ENCODE measurements at regions not wholly inside any gene's neighbourhood (a gene's known extent, or its start where the extent isn't known, plus 50 kb on each side); places are given as distances from the start of the nearest gene placed in this dataset.
"Not testable (repeated sequence)": the region's sequence is repeated elsewhere in the genome, so short reads cannot be mapped to it uniquely, and the experiment has no call there.

DNA sequence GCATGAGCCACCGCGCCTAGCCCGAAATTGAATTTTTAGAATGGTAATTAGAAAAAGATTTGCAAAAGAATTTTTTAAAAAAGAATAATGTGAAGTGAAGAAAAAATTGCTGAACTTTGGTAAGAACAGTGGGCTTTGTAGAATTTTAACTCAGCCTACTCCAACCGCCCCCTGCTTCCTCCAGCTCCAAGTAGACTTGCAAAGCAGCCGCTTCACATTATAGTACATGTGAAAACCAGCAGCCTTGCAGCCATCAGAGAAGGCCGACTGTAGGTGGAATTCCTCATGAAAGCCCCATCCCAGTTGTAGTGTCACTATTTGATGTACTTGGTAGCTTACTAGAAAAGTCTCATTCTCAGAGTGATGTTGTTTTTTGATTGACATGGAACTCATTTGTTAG lies 835.6 kb downstream of the TBC1D32 start:
- no peak for DNase-seq (ENCODE audit: low read depth)

DNA sequence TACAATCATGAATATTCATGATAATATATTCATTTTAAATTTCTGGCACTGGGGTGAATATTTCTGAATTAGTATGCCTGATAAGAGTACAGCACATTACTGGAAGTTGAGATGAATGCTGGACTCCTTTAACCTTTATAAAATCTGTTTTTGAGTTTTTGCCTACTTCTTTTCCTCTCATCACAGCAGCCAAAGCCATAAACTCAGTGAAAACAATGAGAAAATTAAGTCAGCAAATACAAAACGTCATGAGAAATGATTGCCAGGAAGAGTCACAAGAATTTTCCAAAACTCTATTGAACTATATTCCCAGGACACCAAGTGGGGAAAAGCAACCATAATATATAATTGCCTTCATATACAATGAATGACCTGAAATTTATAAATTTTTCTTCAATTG lies 837.6 kb downstream of the TBC1D32 start:
- no peak for DNase-seq (ENCODE audit: low read depth)

DNA sequence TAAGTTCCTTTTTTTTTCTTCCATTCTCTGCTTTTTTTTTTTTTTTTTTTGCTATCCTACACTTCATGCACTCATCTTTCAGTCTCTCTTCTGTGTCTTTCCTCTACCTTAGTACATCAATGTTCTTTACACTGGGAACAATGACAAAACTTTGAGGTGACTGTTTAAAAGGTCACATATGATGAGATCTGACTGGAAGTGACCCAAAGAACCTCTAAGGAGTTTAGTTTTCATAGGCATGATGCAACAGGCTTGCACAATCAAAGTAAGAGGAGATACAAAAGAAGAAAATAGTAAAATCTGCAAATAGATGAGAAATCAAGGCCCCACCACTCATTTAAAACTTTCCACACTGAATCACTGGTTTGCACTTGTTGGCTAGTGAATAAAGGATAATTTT lies 840.8 kb downstream of the TBC1D32 start:
- no peak for DNase-seq (ENCODE audit: low read depth)

DNA sequence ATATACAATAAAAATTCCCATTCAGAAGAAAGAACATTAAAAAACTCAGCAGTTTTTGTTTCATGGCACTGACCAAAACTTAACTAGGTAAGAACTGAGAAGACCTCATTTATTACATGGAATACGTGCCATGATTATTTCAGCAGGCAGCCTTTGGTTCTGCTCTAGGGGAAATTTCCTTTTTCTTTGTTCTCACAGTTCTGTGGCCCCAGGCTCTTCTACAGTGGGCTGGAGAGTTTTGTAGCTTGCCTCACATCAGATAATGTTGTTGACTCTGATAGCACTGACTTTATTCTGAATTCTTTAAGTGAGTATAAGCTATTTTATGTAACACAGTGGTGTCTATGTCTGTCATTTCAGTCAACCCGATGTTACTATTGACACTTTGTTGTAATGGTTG lies 844.3 kb downstream of the TBC1D32 start:
- DNase-seq (ENCODE audit: low read depth), result no peak

DNA sequence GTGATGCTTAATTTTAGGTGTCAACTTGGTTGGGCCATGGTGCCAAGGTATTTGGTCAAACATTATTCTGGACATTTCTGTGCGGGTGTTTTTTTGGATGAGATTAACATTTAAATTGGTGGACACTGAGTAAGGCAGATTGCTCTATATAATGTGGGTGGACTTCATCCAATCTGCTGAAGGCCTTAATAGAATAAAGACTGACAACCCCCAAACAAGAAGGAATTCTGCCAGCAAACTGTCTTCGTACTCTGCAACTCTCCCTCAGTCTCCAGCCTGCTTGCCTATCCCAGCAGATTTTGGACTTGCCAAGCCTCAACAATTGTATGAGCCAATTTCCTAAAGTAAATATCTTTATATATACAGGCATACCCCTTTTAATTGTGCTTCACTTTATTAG lies 850.1 kb downstream of the TBC1D32 start:
- DNase-seq (ENCODE audit: low read depth), result no peak

DNA sequence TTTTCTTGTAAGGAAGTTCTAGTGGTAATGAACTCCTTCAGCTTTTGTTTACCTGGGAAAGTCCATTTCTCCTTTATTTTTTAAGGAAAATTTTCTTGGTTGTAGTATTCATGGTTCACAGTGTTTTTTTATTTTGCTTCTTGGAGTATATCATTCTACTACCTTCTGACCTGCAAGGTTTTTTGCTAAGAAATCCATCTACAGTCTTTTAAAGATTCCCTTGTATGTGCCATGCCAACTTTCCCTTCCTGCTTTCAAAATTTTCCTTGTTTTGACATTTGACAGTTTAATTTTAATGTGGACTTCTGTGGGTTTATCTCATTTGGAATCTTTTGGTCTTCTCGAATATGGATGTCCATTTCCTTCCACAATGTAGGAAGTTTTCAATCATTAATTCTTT lies 855.6 kb downstream of the TBC1D32 start:
- DNase-seq (ENCODE audit: low read depth), result no peak

DNA sequence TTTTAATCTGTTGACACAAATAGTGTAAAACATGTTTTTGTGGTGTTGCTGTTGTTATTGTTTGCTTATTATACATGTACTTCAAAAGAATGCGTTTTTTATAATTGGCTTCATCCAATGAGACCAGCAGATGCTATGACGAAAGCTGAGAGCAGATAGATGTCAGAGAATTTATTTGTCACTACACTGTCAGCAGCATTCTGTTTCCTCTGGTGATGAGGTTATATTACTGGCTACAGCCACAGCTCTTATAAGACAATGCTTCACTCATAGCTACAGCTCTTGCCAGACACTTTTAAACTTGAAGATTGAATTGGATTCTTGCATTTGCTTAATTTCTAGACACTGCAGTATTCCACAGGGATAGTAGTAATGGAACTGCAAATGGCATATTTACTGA lies 860.5 kb downstream of the TBC1D32 start:
- no peak for DNase-seq (ENCODE audit: low read depth)

DNA sequence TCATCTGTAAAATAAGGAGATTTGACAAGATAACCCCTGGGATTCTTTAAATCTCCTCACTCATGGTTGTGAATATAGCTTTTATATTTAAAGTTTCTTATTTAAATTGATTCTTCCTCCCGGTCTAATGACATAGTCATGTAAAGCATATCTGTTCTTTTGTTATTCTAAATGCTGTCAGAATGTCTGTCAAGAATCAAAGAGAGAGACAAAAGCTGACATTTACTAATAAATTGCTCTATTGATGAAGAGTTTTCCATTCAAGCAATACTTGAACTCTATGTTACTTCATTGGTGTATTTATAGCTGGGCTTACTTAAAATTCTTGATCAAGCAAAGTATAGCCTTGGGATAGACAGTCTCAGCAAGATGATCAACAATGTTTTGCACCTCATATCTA lies 865.8 kb downstream of the TBC1D32 start:
- no peak for DNase-seq (ENCODE audit: low read depth)

DNA sequence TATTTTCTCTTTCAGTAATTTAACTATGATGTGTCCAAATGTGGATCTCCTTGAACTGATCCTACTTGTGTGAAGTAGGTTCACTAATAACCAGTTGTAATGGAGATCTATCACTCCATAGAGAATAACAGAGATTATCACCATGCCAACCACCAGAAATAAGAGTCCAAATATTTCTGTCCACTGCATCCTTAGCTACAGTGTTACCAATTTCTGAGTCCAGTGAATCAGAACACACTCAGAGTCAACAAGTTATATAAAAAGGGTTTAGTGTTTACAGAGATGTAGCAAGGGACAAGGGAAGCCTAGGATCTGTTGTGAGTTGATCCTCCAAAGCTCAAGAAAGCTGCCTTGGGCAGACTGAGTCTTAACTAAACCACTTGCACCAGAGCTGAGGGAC lies 882.8 kb downstream of the TBC1D32 start:
- no peak for DNase-seq (ENCODE audit: low read depth)

DNA sequence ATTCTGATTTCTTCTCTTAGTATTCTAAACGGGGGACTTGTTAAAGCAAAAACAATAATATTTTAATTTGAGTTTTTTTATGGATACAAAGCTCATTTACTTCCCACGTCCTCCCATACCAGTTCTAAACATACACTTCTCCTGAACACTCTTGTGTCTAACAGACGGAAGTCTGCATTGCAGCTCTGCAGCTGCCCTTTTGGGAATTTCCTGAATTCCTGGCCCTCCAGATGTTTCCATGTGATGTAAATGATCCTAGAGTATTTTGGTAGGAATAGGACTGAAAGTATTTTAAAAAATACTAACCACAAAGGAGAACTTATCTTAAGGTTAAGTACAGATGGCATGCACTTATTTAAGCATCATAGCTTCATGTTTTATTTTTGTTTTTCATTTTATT lies 886.7 kb downstream of the TBC1D32 start:
- DNase-seq (ENCODE audit: low read depth), result no peak

DNA sequence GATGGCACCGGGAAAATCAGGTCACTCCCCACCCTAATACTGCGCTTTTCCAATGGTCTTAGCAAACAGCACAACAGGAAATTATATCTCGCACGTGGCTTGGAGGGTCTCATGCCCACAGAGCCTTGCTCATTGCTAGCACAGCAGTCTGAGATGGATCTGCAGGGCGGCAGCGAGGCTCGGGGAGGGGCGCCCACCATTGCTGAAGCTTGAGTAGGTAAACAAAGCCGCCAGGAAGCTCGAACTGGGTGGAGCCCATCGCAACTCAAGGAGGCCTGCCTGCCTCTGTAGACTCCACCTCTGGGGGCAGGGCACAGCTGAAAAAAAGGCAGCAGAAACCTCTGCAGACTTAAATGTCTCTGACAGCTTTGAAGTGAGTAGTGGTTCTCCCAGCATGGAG lies 901.4 kb downstream of the TBC1D32 start:
- DNase-seq (ENCODE audit: low read depth), result not testable (repeated sequence)

DNA sequence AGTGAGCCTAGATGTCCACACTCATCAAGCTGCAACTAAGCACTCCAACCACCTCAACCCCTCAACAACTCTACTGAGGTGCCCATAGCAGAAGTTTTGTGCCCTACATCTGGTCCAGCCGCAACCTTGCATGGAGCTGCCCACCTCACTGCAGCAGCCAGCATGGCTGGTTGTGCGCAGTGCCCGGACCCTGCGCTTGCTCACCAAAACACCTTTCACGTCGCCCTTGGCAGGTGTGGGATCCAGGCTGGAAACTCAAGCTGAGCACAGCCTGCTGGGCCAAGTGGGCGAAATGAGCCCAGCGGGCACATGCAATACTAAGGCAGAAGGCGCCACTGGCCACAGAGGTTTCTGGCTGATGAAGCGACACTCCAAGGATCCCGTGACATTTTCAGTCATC lies 902.4 kb downstream of the TBC1D32 start:
- DNase-seq (ENCODE audit: low read depth), result no peak

DNA sequence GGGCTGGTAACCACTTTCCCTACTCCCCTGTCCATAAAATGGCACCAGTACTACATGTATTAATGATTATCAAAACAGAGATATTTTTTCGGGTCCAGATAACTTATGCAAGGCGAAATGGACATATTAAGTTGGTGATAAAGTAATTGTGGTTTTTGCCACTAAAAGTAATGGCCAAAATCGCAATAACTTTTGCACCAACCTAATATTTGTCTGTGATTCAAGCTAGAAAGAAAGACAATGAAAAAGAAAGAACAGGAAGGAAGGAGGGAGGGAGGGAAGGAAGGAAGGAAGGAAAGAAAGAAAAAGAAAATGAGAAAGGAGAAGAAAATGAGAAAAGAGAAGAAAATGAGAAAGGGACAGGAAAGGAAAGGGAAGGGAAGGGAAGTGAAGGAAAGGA lies 922.9 kb downstream of the TBC1D32 start:
- no peak for DNase-seq (ENCODE audit: low read depth)

DNA sequence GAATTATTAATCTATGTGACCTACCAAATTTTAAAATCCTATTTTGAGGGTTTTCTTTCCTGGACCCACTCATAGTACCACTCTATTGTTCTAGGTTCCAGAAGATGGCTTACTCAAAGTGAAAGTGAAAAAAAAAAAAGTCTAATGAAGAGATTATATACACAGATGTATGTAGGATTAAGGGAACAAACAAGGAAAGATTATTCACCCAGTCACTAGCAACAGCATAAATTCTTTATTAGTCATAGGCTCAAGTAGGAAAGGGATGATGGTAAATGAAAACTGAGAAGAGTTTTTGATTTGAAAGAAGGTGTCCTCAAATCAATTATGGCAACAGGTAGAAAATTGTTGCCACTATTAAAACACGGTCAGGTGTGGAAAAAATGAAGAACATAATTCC lies 923.7 kb downstream of the TBC1D32 start:
- peak; percentile 0 for DNase-seq (ENCODE audit: low read depth)

DNA sequence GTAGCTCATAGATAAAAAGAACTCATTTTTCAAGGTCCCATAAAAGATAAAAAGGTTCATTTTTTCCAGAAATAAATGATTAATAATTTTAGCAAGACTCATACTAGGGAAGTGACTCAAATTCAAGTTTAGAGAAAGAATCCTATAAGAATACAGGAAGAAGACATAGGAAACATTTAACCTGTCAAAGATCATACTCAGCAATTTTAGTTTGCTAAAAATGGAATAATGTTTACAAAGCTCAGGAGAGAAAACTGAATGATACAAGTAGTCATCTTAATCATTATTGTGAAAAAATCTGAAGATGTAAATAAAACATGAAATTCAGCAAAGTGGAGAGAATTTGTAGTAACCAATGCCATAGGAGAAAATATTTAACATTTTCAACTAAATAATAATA lies 926.6 kb downstream of the TBC1D32 start:
- no peak for DNase-seq (ENCODE audit: low read depth)

DNA sequence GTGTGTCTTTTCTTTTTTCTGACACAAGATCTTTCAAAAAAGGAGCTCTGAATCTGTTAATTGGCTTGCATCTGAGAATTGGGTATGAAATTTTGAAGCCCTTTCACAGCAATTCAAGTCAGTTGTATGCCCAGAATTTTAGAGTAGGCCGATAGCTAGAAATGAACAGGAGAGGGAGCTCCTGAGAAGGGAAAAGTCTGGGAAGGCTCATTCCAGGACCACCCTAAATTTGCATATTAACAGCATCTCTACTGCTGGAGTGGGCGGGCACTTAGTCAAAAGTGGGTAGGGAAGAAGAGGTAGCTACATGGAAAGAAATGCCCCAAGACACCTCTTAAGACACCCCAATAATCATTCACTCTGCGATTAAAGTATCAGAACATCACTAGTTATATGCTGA lies 928.3 kb downstream of the TBC1D32 start:
- DNase-seq (ENCODE audit: low read depth), result no peak

DNA sequence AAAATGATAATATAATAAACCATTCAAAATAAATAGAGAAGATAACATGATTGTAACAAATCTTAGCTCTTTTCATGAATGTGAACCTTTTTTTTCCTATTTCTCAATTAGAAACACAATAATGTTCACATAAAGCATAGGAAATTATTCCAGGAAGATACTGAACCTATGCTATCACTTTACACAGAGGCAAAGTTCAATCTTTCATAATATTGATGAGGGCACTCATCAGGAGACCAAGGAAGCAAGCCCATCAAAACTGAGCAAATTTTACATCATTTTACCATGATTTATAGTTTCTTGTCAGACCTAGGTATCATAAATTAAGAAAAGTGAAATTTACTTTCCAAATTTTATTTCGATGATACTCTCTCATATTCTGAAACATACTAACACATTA lies 938.5 kb downstream of the TBC1D32 start:
- no peak for DNase-seq (ENCODE audit: low read depth)

DNA sequence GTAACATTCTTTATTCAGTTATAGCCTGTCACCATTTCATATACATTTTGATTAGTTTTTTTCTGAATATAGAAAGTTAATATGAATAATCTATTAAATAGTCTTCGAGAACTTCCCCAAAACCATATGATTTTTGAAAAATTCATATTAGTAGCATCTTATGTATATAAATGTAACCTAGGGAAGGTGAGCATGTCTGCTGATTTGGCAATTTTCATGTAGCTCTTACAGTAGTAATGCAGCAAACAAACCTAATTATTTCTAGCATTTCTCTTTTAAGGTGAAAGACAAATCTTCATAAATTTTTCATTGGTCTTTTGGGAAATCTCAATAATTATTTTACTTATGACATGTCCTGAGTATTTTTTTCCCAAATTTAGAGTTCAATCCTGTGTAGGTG lies 939.0 kb downstream of the TBC1D32 start:
- DNase-seq (ENCODE audit: low read depth), result no peak

DNA sequence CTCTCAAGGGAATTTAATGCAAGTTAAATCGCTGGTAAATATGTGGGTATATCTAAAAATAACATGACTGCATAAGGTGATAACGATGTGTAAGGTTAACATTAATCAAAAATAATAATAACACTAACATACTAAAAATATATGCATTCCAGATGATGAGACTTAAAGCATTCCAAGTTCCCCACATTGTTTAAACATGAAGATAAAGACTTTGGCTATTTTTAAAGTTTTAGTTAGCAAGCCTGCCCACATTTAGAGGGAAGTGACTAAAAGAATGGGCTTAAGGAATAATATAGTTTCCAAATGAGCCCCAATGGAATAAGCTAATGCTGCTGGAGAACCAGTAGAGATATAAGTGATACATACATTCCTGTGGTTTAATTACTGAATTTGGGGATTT lies 941.3 kb downstream of the TBC1D32 start:
- DNase-seq (ENCODE audit: low read depth), result no peak

DNA sequence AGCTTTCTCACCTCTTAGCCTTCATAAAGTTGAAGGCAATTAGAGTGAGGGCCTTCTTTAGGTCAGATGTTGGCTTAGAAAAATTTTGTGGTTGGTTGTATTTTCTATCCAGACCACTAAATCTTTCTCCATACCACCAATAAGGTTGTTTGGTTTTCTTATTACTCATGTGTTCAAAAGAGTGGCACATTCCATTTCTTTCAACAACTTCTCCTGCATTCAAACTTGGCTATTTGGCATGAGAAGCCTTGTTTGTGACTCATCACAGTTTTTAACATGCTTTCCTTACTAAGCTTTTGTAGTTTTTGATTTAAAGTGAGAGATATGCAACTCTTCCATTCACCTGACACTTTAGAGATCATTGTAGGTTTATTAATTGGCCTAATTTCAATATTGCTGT lies 949.6 kb downstream of the TBC1D32 start:
- DNase-seq (ENCODE audit: low read depth), result peak; percentile 41

DNA sequence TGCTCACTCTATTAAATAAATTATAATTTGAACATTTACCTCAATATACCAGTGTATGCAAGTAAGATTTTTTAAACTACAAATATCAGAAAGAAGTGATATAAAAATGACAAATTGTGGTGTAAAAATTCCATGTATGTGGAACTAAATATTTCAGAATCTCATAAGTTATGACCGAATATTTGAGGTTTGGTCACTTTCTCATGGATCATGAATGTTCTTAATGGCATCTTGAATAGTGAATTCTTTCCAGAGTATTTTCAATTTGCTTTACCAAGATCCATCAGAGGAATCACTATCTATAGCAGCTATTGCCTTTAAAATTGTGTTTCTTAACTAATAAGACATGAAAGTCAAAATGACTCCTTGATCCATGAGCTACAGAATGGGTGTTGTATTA lies 950.6 kb downstream of the TBC1D32 start:
- no peak for DNase-seq (ENCODE audit: low read depth)

DNA sequence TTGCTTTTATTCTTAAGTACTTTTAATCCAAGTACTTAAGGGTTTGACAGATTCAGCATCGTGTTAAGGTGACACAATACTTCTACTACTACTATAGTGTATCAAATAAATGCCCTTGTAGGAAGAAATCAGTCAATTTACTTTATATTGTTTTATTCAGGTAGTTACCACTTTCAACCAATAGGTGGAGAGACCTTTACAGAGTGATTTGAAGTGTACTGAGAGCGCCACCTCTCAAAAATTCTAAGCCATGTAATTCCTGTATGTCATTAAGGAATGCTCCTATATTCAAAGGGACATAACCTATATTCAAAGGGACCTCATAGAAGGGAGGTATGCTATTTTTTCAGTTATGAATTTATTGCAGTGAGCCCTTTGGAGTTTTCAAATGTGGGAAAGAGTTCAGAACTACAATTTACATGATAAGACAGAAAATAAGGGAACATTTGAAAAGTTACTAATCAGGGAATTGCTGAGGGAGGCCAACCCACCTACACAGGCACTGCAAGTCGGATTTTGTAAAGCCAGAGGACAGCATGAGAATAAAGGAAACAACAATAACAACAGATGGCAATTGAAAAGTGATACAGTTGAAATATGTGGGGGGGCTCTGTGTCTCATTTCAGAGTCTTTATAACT lies 955.6 kb downstream of the TBC1D32 start:
- DNase-seq (ENCODE audit: low read depth), result peak; percentile 39

DNA sequence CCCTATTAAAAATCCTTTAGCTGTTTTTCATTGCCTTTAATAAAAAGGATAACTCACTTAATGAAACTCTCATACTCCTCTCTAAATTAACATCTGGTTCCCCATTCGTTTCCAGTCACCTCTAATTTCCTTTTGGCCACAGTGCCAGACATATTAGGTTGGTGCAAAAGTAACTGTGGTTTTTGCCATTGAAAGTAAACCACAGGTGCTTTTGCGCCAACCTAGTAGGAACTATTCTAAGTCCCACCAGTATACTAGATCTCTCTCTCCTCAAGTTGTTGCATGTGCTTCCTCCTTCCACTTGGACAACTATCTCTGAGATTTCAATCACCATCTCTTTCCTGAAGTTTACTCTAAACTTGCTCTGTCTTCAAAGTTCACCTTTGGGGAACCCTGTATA lies 961.1 kb downstream of the TBC1D32 start:
- DNase-seq (ENCODE audit: low read depth), result no peak

DNA sequence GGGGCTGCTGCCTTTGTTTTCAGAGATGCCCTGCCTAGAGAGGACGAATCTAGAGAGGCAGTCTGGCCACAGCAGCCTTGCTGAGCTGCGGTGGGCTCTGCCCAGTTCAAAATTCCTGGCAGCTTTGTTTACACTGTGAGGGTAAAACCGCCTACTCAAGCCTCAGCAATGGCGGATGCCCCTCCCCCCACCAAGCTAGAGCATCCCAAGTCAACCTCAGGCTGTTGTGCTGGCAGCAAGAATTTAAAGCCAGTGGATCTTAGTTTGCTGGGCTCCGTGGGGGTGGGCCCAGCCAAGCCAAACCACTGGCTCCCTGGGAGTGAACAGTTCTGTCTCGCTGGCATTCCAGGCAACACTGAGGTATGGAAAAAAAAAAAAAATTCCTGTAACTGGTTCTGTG lies 970.9 kb downstream of the TBC1D32 start:
- DNase-seq (ENCODE audit: low read depth), result peak; percentile 33

DNA sequence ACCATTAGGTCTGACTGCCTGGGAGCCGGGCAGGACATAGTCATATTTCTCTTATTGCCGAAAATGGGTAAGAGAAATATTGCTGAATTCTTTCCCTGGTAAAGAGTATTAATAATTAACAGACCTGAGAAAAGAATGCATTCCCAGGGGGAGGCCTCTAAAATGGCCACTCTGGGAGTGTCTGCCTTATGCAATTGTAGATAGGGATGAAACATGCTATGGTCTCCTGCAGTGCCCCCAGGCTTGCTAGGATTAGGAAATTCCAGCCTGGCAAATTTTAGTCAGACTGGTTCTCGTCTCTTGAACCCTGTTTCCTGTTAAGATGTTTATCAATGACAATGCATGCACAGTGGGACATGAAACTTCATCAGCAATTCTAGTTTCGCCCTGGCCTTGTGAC lies 975.7 kb downstream of the TBC1D32 start:
- not testable (repeated sequence) for DNase-seq (ENCODE audit: low read depth)

Measured in M059J (cell line).